Endothelial cell of umbilical vein (primary cell): ENCODE measurements at regions not wholly inside any gene's neighbourhood (a gene's known extent, or its start where the extent isn't known, plus 50 kb on each side); places are given as distances from the start of the nearest gene placed in this dataset.

Source experiments
- EZH2 ChIP-seq: IDR thresholded peaks from 2 replicates; pipeline ENCODE4 v1.6.1; 2012; ENCODE audit warnings: borderline replicate concordance, low read depth, mild to moderate bottlenecking, moderate library complexity, low read length, inconsistent platforms; ENCODE audit not compliant: severe bottlenecking
- TF ChIP-seq, protein P1 (sequence below), 2 donors: IDR thresholded peaks; 1 replicate in 1 of 2; 2 replicates in 1 of 2; pipeline ENCODE4 v1.5.1; 2011; ENCODE audit warnings: low read length in 2 of 2, mild to moderate bottlenecking in 2 of 2, moderate library complexity in 2 of 2, control low read depth in 1 of 2, inconsistent platforms in 1 of 2, low read depth in 1 of 2; ENCODE audit not compliant: insufficient read depth in 1 of 2; ENCODE audit errors: extremely low read depth in 1 of 2
- TF ChIP-seq, protein P2 (sequence below): IDR thresholded peaks from 2 replicates; pipeline ENCODE4 v1.6.1; 2011; ENCODE audit not compliant: insufficient read depth, insufficient read length

DNA sequence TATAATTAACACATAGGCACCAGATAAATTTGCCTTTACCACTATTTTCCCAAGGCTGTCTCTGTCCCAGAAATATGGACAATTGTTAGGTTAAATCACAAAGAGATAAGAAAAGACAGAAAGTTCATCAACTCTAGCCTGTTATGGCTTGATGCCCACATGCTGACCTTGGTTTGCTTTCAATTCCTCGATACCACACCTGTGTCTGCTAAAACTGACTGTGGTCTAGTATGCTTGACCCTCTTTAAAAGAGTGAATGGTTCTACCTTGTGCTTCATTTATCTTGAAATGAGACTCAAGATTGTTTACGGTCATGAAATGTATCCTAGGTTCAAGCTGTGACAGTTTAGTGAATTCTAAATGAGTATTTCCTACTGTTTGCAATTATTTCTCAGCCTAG, 909.0 kb upstream of the LRRTM1 start:
- TF ChIP-seq, protein P1, sequence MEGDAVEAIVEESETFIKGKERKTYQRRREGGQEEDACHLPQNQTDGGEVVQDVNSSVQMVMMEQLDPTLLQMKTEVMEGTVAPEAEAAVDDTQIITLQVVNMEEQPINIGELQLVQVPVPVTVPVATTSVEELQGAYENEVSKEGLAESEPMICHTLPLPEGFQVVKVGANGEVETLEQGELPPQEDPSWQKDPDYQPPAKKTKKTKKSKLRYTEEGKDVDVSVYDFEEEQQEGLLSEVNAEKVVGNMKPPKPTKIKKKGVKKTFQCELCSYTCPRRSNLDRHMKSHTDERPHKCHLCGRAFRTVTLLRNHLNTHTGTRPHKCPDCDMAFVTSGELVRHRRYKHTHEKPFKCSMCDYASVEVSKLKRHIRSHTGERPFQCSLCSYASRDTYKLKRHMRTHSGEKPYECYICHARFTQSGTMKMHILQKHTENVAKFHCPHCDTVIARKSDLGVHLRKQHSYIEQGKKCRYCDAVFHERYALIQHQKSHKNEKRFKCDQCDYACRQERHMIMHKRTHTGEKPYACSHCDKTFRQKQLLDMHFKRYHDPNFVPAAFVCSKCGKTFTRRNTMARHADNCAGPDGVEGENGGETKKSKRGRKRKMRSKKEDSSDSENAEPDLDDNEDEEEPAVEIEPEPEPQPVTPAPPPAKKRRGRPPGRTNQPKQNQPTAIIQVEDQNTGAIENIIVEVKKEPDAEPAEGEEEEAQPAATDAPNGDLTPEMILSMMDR (IDR thresholded peaks at IDR 0.05; ENCODE audit: extremely low read depth in 1 of 2, insufficient read depth in 1 of 2, low read depth in 1 of 2, low read length in 2 of 2), result no peak
- TF ChIP-seq EZH2, result no peak
- TF ChIP-seq, protein P2, sequence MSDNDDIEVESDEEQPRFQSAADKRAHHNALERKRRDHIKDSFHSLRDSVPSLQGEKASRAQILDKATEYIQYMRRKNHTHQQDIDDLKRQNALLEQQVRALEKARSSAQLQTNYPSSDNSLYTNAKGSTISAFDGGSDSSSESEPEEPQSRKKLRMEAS, result no peak
